Sigmoid colon (tissue), 6 donors: ENCODE measurements at regions not wholly inside any gene's neighbourhood (a gene's known extent, or its start where the extent isn't known, plus 50 kb on each side); places are given as distances from the start of the nearest gene placed in this dataset.
"Not testable (repeated sequence)": the region's sequence is repeated elsewhere in the genome, so short reads cannot be mapped to it uniquely, and the experiment has no call there.

Source experiments
- DNase-seq: peaks from one replicate; pipeline ENCODE4 v3.0.0-alpha.2; 2019
- H3K27ac ChIP-seq, 4 donors: fragments of 200-600 bp; sonication (generic); one replicate each; pipeline ENCODE4 v1.5.1; 2016 to 2019; ENCODE audit warnings: mild to moderate bottlenecking in 1 of 4
- H3K27me3 ChIP-seq, 3 donors: fragments of 200-600 bp; sonication (generic); one replicate each; pipeline ENCODE4 v1.5.1; 2019; ENCODE audit warnings: mild to moderate bottlenecking in 1 of 3
- H3K36me3 ChIP-seq, 4 donors: fragments of 200-600 bp; sonication (generic); one replicate each; pipeline ENCODE4 v1.5.1; 2016 to 2019
- H3K4me1 ChIP-seq, 4 donors: fragments of 200-600 bp; sonication (generic); one replicate each; pipeline ENCODE4 v1.5.1; 2017 to 2019
- H3K4me3 ChIP-seq, 4 donors: fragments of 200-600 bp; sonication (generic); one replicate each; pipeline ENCODE4 v1.5.1; 2017 to 2019; ENCODE audit warnings: mild to moderate bottlenecking in 2 of 4, moderate library complexity in 1 of 4
- H3K9me3 ChIP-seq, 4 donors: fragments of 200-600 bp in 3 of 4; sonication (generic) in 3 of 4; one replicate each; pipeline versions ENCODE4 v1.5.1 to v1.6.1; 2013 to 2019
- CTCF ChIP-seq, 4 experiments: fragments of 450-650 bp in 3 of 4; fragments of 200-600 bp in 1 of 4; IDR thresholded peaks; one replicate each; pipeline ENCODE4 v1.5.1; 2016 to 2019; ENCODE audit warnings: antibody characterized with exemption in 4 of 4, mild to moderate bottlenecking in 3 of 4, moderate library complexity in 2 of 4
- EP300 ChIP-seq, 4 donors: sonication (generic); formaldehyde crosslinking; IDR thresholded peaks; one replicate each; pipeline ENCODE4 v1.6.1; 2017; ENCODE audit warnings: antibody characterized with exemption in 4 of 4
- POLR2A ChIP-seq, 2 donors: fragments of 450-650 bp; IDR thresholded peaks; one replicate each; pipeline ENCODE4 v1.6.1; 2016; ENCODE audit warnings: antibody characterized with exemption in 2 of 2, mild to moderate bottlenecking in 2 of 2, moderate library complexity in 2 of 2
- POLR2AphosphoS5 ChIP-seq, 4 donors: sonication (generic); formaldehyde crosslinking; IDR thresholded peaks; one replicate each; pipeline ENCODE4 v1.6.1; 2017; ENCODE audit warnings: antibody characterized with exemption in 4 of 4
- WGBS, 2 donors: extraction: QIAGEN DNeasy Blood & Tissue Kit; methylation state at CpG; one replicate each; pipeline ENCODE4 v1.1.7; 2013; 5-methylcytosine and 5-hydroxymethylcytosine counted together
- intact Hi-C: fragments of 100-400 bp; cut with DNase I; formaldehyde crosslinking; loops from one replicate; pipeline ENCODE4 v1.15.1; 2023
- donor health status: healthy with polysubstance abuse.
- donor health status: healthy.

- H3K9me3 ChIP-seq = no peaks in the 10 kb centered on the region
- intact Hi-C loops = no loop called here
- peaks cover 0 to 18% (median 11%) of the 10 kb centered on the region in 4 donors for H3K4me1 ChIP-seq
- WGBS, 2 donors = 83 to 87% methylated on average over 4 of the region's 4 CpGs
- no peak for TF ChIP-seq CTCF (IDR thresholded peaks at IDR 0.05)
- no peak for TF ChIP-seq EP300 (IDR thresholded peaks at IDR 0.05)
- no peak for TF ChIP-seq POLR2A (IDR thresholded peaks at IDR 0.05)
- no peak for TF ChIP-seq POLR2AphosphoS5 (IDR thresholded peaks at IDR 0.05)
- H3K27me3 ChIP-seq = no peaks in the 10 kb centered on the region
- no peak overlapping the region for H3K27ac ChIP-seq
- H3K36me3 ChIP-seq = no peaks in the 10 kb centered on the region
- no peak overlapping the region for H3K4me3 ChIP-seq
- DNase-seq = no peak
These were observed 128.5 kb upstream of the LMNTD1 start for GRCh38 chr12:25681580-25681979.

GRCh38 chr12:25682421-25682820 lies 129.3 kb upstream of the LMNTD1 start:
- no peaks in the 10 kb centered on the region for H3K9me3 ChIP-seq
- peak overlapping the region in 2 of 4 donors; percentile 33 to 40 for H3K27ac ChIP-seq
- H3K36me3 ChIP-seq = no peaks in the 10 kb centered on the region
- no peak overlapping the region for H3K4me3 ChIP-seq
- intact Hi-C loops = no loop called here
- TF ChIP-seq POLR2A (IDR thresholded peaks at IDR 0.05) = no peak
- no peak for TF ChIP-seq EP300 (IDR thresholded peaks at IDR 0.05)
- no peak for TF ChIP-seq POLR2AphosphoS5 (IDR thresholded peaks at IDR 0.05)
- no peak for TF ChIP-seq CTCF (IDR thresholded peaks at IDR 0.05)
- no peaks in the 10 kb centered on the region for H3K27me3 ChIP-seq
- H3K4me1 ChIP-seq = peaks cover 0 to 18% (median 11%) of the 10 kb centered on the region in 4 donors
- DNase-seq = no peak
- 94 to 100% methylated on average over 1 of the region's 1 CpG for WGBS, 2 donors

GRCh38 chr12:25684070-25684469 lies 131.0 kb upstream of the LMNTD1 start:
- intact Hi-C loops = no loop called here
- no peak overlapping the region for H3K4me3 ChIP-seq
- no peaks in the 10 kb centered on the region for H3K36me3 ChIP-seq
- H3K27ac ChIP-seq = no peak overlapping the region
- H3K4me1 ChIP-seq = peaks cover 0 to 18% (median 11%) of the 10 kb centered on the region in 4 donors
- WGBS, 2 donors = 78 to 83% methylated on average over 2 of the region's 2 CpGs
- DNase-seq = no peak
- no peaks in the 10 kb centered on the region for H3K9me3 ChIP-seq
- H3K27me3 ChIP-seq = no peaks in the 10 kb centered on the region
- TF ChIP-seq EP300 (IDR thresholded peaks at IDR 0.05) = no peak
- TF ChIP-seq POLR2A (IDR thresholded peaks at IDR 0.05) = no peak

GRCh38 chr12:25686351-25686750 lies 133.3 kb upstream of the LMNTD1 start:
- 96 to 97% methylated on average over 19 of the region's 19 CpGs for WGBS, 2 donors
- no peaks in the 10 kb centered on the region for H3K36me3 ChIP-seq
- intact Hi-C loops = no loop called here
- no peaks in the 10 kb centered on the region for H3K9me3 ChIP-seq
- H3K4me1 ChIP-seq = peaks cover 0 to 23% (median 11%) of the 10 kb centered on the region in 4 donors
- H3K4me3 ChIP-seq = no peak overlapping the region
- H3K27ac ChIP-seq = no peak overlapping the region
- H3K27me3 ChIP-seq = no peaks in the 10 kb centered on the region
- peak; percentile 42 for DNase-seq
- TF ChIP-seq POLR2A (IDR thresholded peaks at IDR 0.05) = no peak
- no peak for TF ChIP-seq EP300 (IDR thresholded peaks at IDR 0.05)
- TF ChIP-seq CTCF (IDR thresholded peaks at IDR 0.05) = no peak
- no peak for TF ChIP-seq POLR2AphosphoS5 (IDR thresholded peaks at IDR 0.05)

- Histone ChIP-seq H3K4me1 (peaks cover 0 to 22% (median 11%) of the 10 kb centered on the region in 4 donors), H3K27me3 (no peaks in the 10 kb centered on the region), H3K27ac (no peak overlapping the region), H3K9me3 (no peaks in the 10 kb centered on the region), H3K36me3 (no peaks in the 10 kb centered on the region), H3K4me3 (no peak overlapping the region)
- intact Hi-C loops = no loop called here
- 84 to 92% methylated on average over 6 of the region's 6 CpGs for WGBS, 2 donors
- DNase-seq = no peak
- TF ChIP-seq EP300 (IDR thresholded peaks at IDR 0.05) (no peak), POLR2A (IDR thresholded peaks at IDR 0.05) (no peak), CTCF (IDR thresholded peaks at IDR 0.05) (no peak), POLR2AphosphoS5 (IDR thresholded peaks at IDR 0.05) (no peak)
These were observed 134.1 kb upstream of the LMNTD1 start for GRCh38 chr12:25687226-25687625.

- intact Hi-C loops, H3K27me3 ChIP-seq, H3K4me1 ChIP-seq, H3K27ac ChIP-seq, H3K36me3 ChIP-seq, DNase-seq, H3K9me3 ChIP-seq, H3K4me3 ChIP-seq: not testable (repeated sequence)
- WGBS, 2 donors = 89 to 92% methylated on average over 9 of the region's 9 CpGs
These were observed 135.8 kb upstream of the LMNTD1 start for GRCh38 chr12:25688851-25689250.
